Choroid plexus epithelial cell (primary cell): ENCODE measurements at regions not wholly inside any gene's neighbourhood (a gene's known extent, or its start where the extent isn't known, plus 50 kb on each side); places are given as distances from the start of the nearest gene placed in this dataset.

Experiments used
- DNase-seq: peaks from one replicate; pipeline ENCODE4 v3.0.0-alpha.2; 2010; ENCODE audit warnings: low read depth
- H3K4me3 ChIP-seq: 2 replicates; pipeline ENCODE4 v1.5.1; 2011; ENCODE audit warnings: low read depth, mild to moderate bottlenecking, control low read depth, low read length, moderate library complexity
- TF ChIP-seq, protein P1 (sequence below): conservative IDR thresholded peaks from 2 replicates; pipeline ENCODE4 v1.5.1; 2011; ENCODE audit warnings: low read depth, mild to moderate bottlenecking, control low read depth, inconsistent platforms, low read length, moderate library complexity

DNA sequence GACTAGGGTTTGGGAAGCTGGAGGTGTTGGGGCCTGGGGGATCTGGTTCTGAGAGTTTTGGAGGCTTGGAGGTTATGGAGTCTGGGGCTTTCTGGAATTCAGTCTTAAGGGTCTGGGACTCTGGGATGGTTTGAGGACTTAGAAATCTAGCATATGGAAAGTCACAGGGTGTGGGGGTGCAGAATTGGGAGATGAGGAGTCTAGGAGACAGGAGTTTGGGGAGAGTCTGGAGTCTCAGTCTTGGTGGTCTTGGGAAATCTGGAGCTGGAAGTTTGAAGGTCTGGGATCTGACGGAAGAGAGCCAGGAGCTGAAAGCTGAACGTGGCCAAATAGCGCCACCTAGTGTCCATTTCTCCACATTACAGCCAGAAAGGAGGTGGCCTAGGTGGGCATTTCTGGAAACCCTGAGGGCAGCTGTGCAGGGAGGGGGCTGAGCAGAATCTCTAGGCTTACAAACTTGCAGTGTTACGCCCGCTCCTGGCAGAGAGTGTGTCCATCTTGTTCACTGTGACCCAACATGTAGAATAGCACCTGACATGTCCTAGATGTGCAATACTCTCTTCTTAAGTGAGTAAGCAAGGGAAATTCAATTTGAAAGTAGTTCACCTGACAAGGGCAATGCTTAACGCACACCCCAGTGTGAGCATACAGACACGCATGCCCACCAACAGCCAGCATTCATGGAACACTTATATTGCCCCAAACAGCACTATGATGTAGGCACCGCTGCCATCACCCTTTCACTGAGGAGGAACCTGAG lies 204.8 kb downstream of the TFCP2L1 start:
- no peak overlapping the region for H3K4me3 ChIP-seq
- DNase-seq = peak; percentile 52
- TF ChIP-seq, protein P1, sequence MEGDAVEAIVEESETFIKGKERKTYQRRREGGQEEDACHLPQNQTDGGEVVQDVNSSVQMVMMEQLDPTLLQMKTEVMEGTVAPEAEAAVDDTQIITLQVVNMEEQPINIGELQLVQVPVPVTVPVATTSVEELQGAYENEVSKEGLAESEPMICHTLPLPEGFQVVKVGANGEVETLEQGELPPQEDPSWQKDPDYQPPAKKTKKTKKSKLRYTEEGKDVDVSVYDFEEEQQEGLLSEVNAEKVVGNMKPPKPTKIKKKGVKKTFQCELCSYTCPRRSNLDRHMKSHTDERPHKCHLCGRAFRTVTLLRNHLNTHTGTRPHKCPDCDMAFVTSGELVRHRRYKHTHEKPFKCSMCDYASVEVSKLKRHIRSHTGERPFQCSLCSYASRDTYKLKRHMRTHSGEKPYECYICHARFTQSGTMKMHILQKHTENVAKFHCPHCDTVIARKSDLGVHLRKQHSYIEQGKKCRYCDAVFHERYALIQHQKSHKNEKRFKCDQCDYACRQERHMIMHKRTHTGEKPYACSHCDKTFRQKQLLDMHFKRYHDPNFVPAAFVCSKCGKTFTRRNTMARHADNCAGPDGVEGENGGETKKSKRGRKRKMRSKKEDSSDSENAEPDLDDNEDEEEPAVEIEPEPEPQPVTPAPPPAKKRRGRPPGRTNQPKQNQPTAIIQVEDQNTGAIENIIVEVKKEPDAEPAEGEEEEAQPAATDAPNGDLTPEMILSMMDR = peak; percentile 89

DNA sequence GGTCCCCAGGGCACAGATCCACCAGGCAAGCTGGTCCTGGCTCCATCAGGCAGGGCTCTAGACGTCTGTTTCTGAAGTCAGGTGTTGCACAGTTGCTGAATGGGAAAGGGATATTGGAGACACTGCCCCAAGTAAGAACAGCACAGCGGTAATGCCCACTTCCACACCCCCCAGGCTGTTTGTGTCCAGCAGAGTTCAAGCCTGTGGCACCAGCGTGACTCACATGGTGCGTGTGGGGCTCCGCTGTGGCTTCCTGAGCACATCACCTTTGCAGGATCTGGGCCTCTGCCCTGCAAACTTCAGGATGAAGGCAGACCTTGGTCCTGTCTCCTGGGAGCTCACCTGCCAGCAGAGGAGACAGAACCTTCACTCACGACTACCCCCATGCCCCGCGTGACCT lies 203.3 kb downstream of the TFCP2L1 start:
- H3K4me3 ChIP-seq = no peak overlapping the region
- no peak for DNase-seq
- TF ChIP-seq, protein P1 = no peak

DNA sequence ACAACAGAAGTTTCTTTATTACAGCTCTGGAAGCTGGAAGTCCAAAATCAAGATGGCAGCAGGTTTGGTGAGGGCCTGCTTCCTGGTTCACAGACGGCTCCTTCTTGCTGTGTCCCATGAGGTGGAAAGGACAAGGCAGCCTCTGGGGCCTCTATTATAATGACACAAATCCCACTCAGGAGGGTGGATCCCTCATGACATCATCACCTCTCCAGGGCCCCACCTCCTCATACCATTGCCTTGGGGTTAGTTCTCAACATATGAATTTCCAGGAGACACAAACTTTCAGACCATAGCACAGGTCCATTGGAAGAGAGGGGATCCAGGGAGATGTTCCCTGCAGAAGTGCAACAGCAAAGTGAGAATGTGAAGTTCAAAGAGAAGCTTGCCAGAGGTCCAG lies 202.8 kb downstream of the TFCP2L1 start:
- TF ChIP-seq, protein P1 = no peak
- no peak overlapping the region for H3K4me3 ChIP-seq
- DNase-seq = no peak

DNA sequence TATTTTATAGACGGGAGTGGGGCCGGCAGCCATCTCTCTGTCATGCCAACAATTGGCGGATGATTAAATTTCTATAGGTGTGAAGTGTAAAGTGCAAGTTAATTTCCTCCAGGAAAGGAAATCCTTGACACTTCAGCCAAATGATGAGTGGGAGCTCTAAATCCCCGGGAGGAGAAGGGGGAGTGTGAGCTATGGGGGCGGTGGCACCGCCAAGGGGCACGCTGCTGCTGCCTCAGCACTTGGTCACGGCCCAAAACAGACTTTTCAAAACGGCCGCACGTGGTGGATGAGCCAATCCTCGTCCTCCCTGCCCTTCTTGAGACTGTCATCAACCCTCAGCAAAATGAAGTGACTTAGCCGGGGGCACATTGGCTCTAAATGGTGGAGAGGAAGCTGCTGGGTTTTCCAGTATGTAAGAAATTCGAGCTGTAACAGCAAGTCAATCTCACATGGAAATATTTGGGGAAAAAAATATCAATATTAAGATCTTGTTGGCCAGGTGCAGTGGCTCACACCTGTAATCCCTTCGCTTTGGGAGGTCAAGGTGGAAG lies 200.8 kb downstream of the TFCP2L1 start:
- TF ChIP-seq, protein P1 = no peak
- DNase-seq = no peak
- H3K4me3 ChIP-seq = no peak overlapping the region

DNA sequence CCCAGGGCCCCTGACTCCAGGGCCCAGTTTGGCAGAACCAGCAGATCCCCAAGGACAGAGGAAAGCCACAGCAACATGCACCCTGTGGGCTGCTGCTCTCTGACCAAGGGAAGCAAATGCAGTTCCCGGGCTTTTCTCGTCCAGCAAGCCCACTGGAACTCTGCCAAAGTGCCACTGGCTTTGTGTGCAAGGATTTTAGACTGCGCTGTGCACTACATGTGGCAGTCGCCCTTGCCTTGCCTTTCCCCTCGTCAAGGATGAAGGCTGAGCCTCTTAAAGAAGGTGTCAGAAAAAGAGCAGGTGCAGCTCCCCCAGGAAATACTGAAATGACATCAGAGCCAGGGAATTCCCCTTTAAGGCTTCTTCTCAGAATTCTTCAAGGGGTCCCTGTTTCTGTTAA lies 199.2 kb downstream of the TFCP2L1 start:
- DNase-seq = no peak
- no peak overlapping the region for H3K4me3 ChIP-seq
- TF ChIP-seq, protein P1 = no peak

DNA sequence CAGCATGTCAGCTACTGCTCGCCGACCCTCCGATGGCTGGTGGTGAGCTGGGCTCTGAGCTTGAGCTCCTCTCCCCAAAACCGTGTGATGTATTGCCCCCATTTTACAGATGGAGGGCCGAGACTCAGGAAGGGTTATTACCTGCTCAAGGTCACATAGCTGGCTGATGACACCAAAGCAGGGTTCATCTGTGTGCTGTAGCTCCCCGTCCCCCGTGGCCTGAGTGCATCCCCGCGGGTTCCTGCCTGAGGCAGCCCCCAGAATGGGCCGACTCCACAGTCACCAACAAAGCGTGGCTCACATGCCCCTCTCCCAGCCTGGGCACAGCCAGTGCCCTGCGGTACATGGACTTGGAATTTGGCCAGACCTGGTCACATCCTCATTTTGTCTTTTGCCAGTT lies 198.6 kb downstream of the TFCP2L1 start:
- no peak overlapping the region for H3K4me3 ChIP-seq
- TF ChIP-seq, protein P1 = no peak
- DNase-seq = no peak

DNA sequence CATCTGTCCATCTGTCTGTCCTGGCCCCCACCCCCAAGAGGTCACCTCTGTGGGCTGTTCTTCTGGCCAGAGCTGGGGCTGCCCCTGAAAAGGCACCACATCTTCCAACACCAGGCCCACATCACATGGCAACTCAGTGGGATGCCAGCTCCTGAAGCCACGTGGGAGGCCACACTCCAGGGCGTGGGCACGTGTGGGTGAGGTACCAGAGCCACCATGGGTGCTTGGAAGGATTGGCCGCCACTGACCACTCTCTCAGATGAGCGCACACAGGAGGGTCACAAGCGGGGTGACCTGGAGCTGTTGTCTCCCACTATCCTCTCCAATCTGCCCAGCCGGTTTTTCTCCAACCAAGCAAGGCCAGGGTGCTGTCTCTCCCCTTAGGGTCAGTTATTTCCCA lies 197.9 kb downstream of the TFCP2L1 start:
- no peak overlapping the region for H3K4me3 ChIP-seq
- DNase-seq = no peak
- TF ChIP-seq, protein P1 = no peak
